Ovary (tissue), 7 donors: ENCODE measurements at regions not wholly inside any gene's neighbourhood (a gene's known extent, or its start where the extent isn't known, plus 50 kb on each side); places are given as distances from the start of the nearest gene placed in this dataset.
"Not testable (repeated sequence)": the region's sequence is repeated elsewhere in the genome, so short reads cannot be mapped to it uniquely, and the experiment has no call there.

Experiments used
- DNase-seq, 5 donors: peaks; one replicate each; pipeline ENCODE4 v3.0.0-alpha.2; 2019 to 2020
- H3K27ac ChIP-seq, 2 donors: fragments of 200-600 bp; one replicate each; pipeline versions ENCODE4 v1.5.1 to v1.8.0; 2019 to 2022
- H3K27me3 ChIP-seq: fragments of 200-600 bp; one replicate; pipeline ENCODE4 v1.8.0; 2022
- H3K36me3 ChIP-seq: fragments of 200-600 bp; sonication (generic); one replicate; pipeline ENCODE4 v1.5.1; 2019
- H3K4me1 ChIP-seq: one replicate; pipeline ENCODE4 v1.8.1; 2013; ENCODE audit warnings: mild to moderate bottlenecking, moderate library complexity; ENCODE audit not compliant: insufficient read depth
- H3K4me3 ChIP-seq: fragments of 200-600 bp; sonication (generic); one replicate; pipeline ENCODE4 v1.5.1; 2017
- H3K9me3 ChIP-seq, 2 donors: fragments of 200-600 bp in 1 of 2; sonication (generic) in 1 of 2; one replicate each; pipeline versions ENCODE4 v1.5.1 to v1.8.1; 2013 to 2019; ENCODE audit warnings: mild to moderate bottlenecking in 1 of 2, moderate library complexity in 1 of 2
- EP300 ChIP-seq: sonication (generic); formaldehyde crosslinking; IDR thresholded peaks from one replicate; pipeline ENCODE4 v1.6.1; 2017; ENCODE audit warnings: antibody characterized with exemption
- POLR2A ChIP-seq: fragments of 450-650 bp; IDR thresholded peaks from one replicate; pipeline ENCODE4 v1.6.1; 2017; ENCODE audit warnings: antibody characterized with exemption, mild to moderate bottlenecking, moderate library complexity
- WGBS, 3 donors: extraction: QIAGEN DNeasy Blood & Tissue Kit in 1 of 3; methylation state at CpG; one replicate each; pipeline versions ENCODE4 v1.1.5 to v1.1.7; 2013 to 2017; 5-methylcytosine and 5-hydroxymethylcytosine counted together
- intact Hi-C, 4 donors: fragments of 100-400 bp; cut with DNase I; formaldehyde crosslinking; loops; one replicate each; pipeline versions ENCODE4 v1.11.0 to v1.15.1; 2022 to 2023
- TF ChIP-seq, protein P1 (sequence below), 3 donors: fragments of 450-650 bp in 2 of 3; fragments of 200-600 bp in 1 of 3; IDR thresholded peaks; one replicate each; pipeline versions ENCODE4 v1.5.1 to v1.8.0; 2016 to 2022; ENCODE audit warnings: antibody characterized with exemption in 3 of 3, mild to moderate bottlenecking in 1 of 3
- donor health status: DM: no; HTN: no; CAD: no; lungs with moderate emphysema.
- donor health status: DM: no; HTN: no; CAD: no.
- donor health status: Bipolar disorder and iron deficiency.
- donor health status: DM: no; HTN: no; CAD: no.
- donor health status: DM: yes; HTN: yes; CAD: no.

DNA sequence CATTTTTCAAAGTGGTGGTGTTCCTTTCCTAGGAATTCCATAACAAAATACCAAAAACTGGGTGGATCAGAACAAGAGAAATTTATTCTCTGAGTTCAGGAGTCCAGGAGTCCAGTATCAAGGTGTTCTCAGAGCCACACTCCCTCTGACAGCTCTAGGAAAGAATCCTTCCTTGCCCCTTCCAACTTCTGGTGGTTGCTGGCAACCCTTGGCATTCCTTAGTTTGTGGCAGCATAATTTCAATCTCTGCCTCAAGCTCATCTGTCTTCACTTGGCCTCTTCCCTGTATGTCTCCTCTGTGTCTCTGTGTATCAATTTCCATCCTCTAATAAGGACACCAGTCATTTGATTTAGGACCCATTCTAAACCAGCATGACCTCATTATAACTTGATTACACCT is 243.7 kb downstream of the MPDZ start:
- TF ChIP-seq POLR2A (no peak), EP300 (no peak)
- DNase-seq, result no peak
- Histone ChIP-seq H3K4me3 (no peak overlapping the region), H3K9me3 (no peaks in the 10 kb centered on the region), H3K27me3 (no peaks in the 10 kb centered on the region), H3K36me3 (no peaks in the 10 kb centered on the region), H3K27ac (no peak overlapping the region), H3K4me1 (no peaks in the 10 kb centered on the region)
- intact Hi-C loops, result no loop called here

DNA sequence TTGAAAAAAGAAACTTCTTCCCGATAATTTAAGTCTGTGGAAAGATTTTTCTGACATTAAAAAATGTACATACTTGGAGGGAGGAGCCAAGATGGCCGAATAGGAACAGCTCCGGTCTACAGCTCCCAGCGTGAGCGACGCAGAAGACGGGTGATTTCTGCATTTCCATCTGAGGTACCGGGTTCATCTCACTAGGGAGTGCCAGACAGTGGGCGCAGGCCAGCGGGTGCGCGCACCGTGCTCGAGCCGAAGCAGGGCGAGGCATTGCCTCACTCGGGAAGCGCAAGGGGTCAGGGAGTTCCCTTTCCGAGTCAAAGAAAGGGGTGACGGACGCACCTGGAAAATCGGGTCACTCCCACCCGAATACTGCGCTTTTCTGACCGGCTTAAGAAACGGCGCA is 241.7 kb downstream of the MPDZ start:
- WGBS, 3 donors, result 89 to 90% (median 89%) methylated on average over 26 to 27 of the region's 27 CpGs
- H3K4me1 ChIP-seq, H3K9me3 ChIP-seq, H3K27ac ChIP-seq, DNase-seq, H3K27me3 ChIP-seq, intact Hi-C loops, H3K36me3 ChIP-seq, H3K4me3 ChIP-seq: not testable (repeated sequence)

GRCh38 chr9:13047827-13048587 is 231.5 kb downstream of the MPDZ start:
- H3K4me3 ChIP-seq, result no peak overlapping the region
- no peaks in the 10 kb centered on the region for H3K4me1 ChIP-seq
- H3K9me3 ChIP-seq, result no peaks in the 10 kb centered on the region
- intact Hi-C loops, result no loop called here
- TF ChIP-seq, protein P1, sequence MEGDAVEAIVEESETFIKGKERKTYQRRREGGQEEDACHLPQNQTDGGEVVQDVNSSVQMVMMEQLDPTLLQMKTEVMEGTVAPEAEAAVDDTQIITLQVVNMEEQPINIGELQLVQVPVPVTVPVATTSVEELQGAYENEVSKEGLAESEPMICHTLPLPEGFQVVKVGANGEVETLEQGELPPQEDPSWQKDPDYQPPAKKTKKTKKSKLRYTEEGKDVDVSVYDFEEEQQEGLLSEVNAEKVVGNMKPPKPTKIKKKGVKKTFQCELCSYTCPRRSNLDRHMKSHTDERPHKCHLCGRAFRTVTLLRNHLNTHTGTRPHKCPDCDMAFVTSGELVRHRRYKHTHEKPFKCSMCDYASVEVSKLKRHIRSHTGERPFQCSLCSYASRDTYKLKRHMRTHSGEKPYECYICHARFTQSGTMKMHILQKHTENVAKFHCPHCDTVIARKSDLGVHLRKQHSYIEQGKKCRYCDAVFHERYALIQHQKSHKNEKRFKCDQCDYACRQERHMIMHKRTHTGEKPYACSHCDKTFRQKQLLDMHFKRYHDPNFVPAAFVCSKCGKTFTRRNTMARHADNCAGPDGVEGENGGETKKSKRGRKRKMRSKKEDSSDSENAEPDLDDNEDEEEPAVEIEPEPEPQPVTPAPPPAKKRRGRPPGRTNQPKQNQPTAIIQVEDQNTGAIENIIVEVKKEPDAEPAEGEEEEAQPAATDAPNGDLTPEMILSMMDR (IDR thresholded peaks at IDR 0.05), result no peak
- TF ChIP-seq POLR2A (no peak), EP300 (no peak)
- H3K36me3 ChIP-seq, result no peaks in the 10 kb centered on the region
- no peak overlapping the region for H3K27ac ChIP-seq
- no peak for DNase-seq
- 73 to 93% (median 79%) methylated on average over 5 of the region's 5 CpGs for WGBS, 3 donors
- no peaks in the 10 kb centered on the region for H3K27me3 ChIP-seq

GRCh38 chr9:13049223-13049622 is 230.3 kb downstream of the MPDZ start:
- DNase-seq, result no peak
- TF ChIP-seq POLR2A, result no peak
- no peak for TF ChIP-seq EP300
- TF ChIP-seq, protein P1 (IDR thresholded peaks at IDR 0.05), result no peak
- H3K4me3 ChIP-seq, result no peak overlapping the region
- no peak overlapping the region for H3K27ac ChIP-seq
- intact Hi-C loops, result no loop called here
- H3K4me1 ChIP-seq, result no peaks in the 10 kb centered on the region
- WGBS, 3 donors, result 80 to 85% (median 83%) methylated on average over 7 of the region's 7 CpGs
- H3K27me3 ChIP-seq, result no peaks in the 10 kb centered on the region
- H3K9me3 ChIP-seq, result no peaks in the 10 kb centered on the region
- H3K36me3 ChIP-seq, result no peaks in the 10 kb centered on the region

DNA sequence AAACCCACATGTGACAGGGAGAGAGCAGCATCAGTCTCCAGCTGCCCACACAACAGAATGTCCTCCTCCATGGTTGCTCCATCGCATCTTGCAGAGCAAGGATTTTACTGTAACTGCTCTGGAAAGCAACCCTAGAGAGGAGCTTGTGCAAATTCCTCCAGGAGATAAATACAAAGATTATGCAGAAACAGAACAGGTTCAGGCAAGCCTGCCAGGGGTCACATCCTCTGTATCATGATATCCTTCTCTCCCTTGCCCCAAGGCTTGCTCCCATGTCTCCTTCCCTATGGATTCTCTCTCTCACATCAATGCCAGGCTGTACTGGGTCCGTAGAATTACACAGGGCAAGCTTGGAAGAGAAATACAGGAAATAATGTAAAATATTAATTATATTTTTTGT is 226.0 kb downstream of the MPDZ start:
- Histone ChIP-seq H3K27me3 (no peaks in the 10 kb centered on the region), H3K4me1 (no peaks in the 10 kb centered on the region), H3K9me3 (no peaks in the 10 kb centered on the region), H3K4me3 (no peak overlapping the region), H3K36me3 (no peaks in the 10 kb centered on the region), H3K27ac (no peak overlapping the region)
- intact Hi-C loops, result no loop called here
- no peak for DNase-seq
- TF ChIP-seq, protein P1 (IDR thresholded peaks at IDR 0.05), result no peak
- 42 to 50% (median 45%) methylated on average over 2 of the region's 2 CpGs for WGBS, 3 donors
